IMR-90 (cell line): ENCODE measurements at regions not wholly inside any gene's neighbourhood (a gene's known extent, or its start where the extent isn't known, plus 50 kb on each side); places are given as distances from the start of the nearest gene placed in this dataset.

Source experiments
- ATAC-seq: fragments of 200-7000 bp; cut with Tn5 transposase; 2 replicates; pipeline ENCODE4 v1.9.1; 2020; ENCODE audit warnings: low read depth, mild to moderate bottlenecking, moderate library complexity
- BruUV-seq: library from RNA; stranded (reverse); fragments of 400-500 nt; replicated peaks from 2 replicates; lab custom pipeline; 2021; lab: Mats Ljungman, UMichigan
- CTCF ChIA-PET: fragments of 300-600 bp; formaldehyde crosslinking; extraction: SDS; loops from one replicate; lab custom pipeline; 2021; ENCODE audit warnings: antibody characterized with exemption; lab: Yijun Ruan, JAX
- POLR2A ChIA-PET: fragments of 300-600 bp; sonication (Branson Sonifier 250); formaldehyde crosslinking; loops from one replicate; lab custom pipeline; 2022; ENCODE audit warnings: antibody characterized with exemption; ENCODE audit not compliant: unreplicated experiment; lab: Charles Lee
- DNase-seq: peaks from one replicate; pipeline ENCODE4 v3.0.0; 2013
- H2AFZ ChIP-seq: replicated peaks from 2 replicates; pipeline ENCODE3; 2013; ENCODE audit warnings: low read length, mild to moderate bottlenecking; ENCODE audit not compliant: poor library complexity
- H2AK5ac ChIP-seq: 2 replicates; pipeline ENCODE4 v1.6.1; 2013; ENCODE audit warnings: low read depth, low read length, inconsistent platforms
- H2AK9ac ChIP-seq: replicated peaks from 2 replicates; pipeline ENCODE3; 2013; ENCODE audit warnings: mild to moderate bottlenecking, low read depth, low read length, moderate library complexity; ENCODE audit not compliant: poor library complexity
- H2BK120ac ChIP-seq: 2 replicates; pipeline ENCODE4 v1.6.1; 2013; ENCODE audit warnings: low read depth, low read length, inconsistent platforms
- H2BK15ac ChIP-seq: 3 replicates; pipeline ENCODE4 v1.6.1; 2013; ENCODE audit warnings: low read depth, low read length, inconsistent platforms
- H2BK20ac ChIP-seq: 2 replicates; pipeline ENCODE4 v1.6.1; 2013; ENCODE audit warnings: low read depth, mild to moderate bottlenecking, inconsistent platforms, low read length, moderate library complexity
- H2BK5ac ChIP-seq: 2 replicates; pipeline ENCODE4 v1.6.1; 2013; ENCODE audit warnings: mild to moderate bottlenecking, low read depth, low read length, inconsistent platforms; ENCODE audit not compliant: poor library complexity, severe bottlenecking
- H3K14ac ChIP-seq: replicated peaks from 2 replicates; pipeline ENCODE4 v1.6.1; 2013; ENCODE audit warnings: low read depth, low read length, inconsistent platforms
- H3K18ac ChIP-seq: 2 replicates; pipeline ENCODE4 v1.6.1; 2013; ENCODE audit warnings: low read depth, low read length, control low read depth
- H3K23ac ChIP-seq: 2 replicates; pipeline ENCODE4 v1.6.1; 2013; ENCODE audit warnings: low read depth, low read length, inconsistent platforms
- H3K27ac ChIP-seq: 2 replicates; pipeline ENCODE4 v1.5.1; 2013; ENCODE audit warnings: mild to moderate bottlenecking, control low read depth, low read length; ENCODE audit not compliant: insufficient read depth
- H3K27me3 ChIP-seq: 2 replicates; pipeline ENCODE4 v1.6.1; 2013; ENCODE audit warnings: low read length; ENCODE audit not compliant: control insufficient read depth, insufficient read depth
- H3K36me3 ChIP-seq: 2 replicates; pipeline ENCODE4 v1.6.1; 2013; ENCODE audit warnings: low read length, mixed read lengths; ENCODE audit not compliant: control insufficient read depth, insufficient read depth
- H3K4ac ChIP-seq: 2 replicates; pipeline ENCODE4 v1.6.1; 2013; ENCODE audit warnings: low read depth, low read length, inconsistent platforms
- H3K4me1 ChIP-seq: 2 replicates; pipeline ENCODE4 v1.6.1; 2013; ENCODE audit warnings: low read length, mixed read lengths; ENCODE audit not compliant: control insufficient read depth, insufficient read depth
- H3K4me2 ChIP-seq: 2 replicates; pipeline ENCODE4 v1.6.1; 2013; ENCODE audit warnings: low read depth, mild to moderate bottlenecking, control low read depth, low read length, moderate library complexity
- H3K4me3 ChIP-seq: 2 replicates; pipeline ENCODE4 v1.5.1; 2013; ENCODE audit warnings: low read depth, mild to moderate bottlenecking, control low read depth, low read length, moderate library complexity; ENCODE audit not compliant: insufficient read depth
- H3K56ac ChIP-seq: 2 replicates; pipeline ENCODE4 v1.6.1; 2013; ENCODE audit warnings: low read length, inconsistent platforms; ENCODE audit not compliant: insufficient read depth; ENCODE audit errors: extremely low read depth
- H3K79me1 ChIP-seq, 2 experiments: 2 replicates each; pipeline ENCODE4 v1.6.1; 2013; ENCODE audit warnings: low read length in 2 of 2, inconsistent platforms in 1 of 2, low read depth in 1 of 2
- H3K9ac ChIP-seq: 2 replicates; pipeline ENCODE4 v1.6.1; 2013; ENCODE audit warnings: low read depth, low read length, control low read depth
- H3K9me1 ChIP-seq: 2 replicates; pipeline ENCODE4 v1.6.1; 2013; ENCODE audit warnings: low read length, inconsistent platforms; ENCODE audit not compliant: insufficient read depth
- H3K9me3 ChIP-seq: 2 replicates; pipeline ENCODE4 v1.6.1; 2013; ENCODE audit warnings: low read length; ENCODE audit not compliant: control insufficient read depth, insufficient read depth
- H4K20me1 ChIP-seq: 2 replicates; pipeline ENCODE4 v1.6.1; 2013; ENCODE audit warnings: low read length, inconsistent platforms; ENCODE audit not compliant: insufficient read depth
- H4K5ac ChIP-seq: 2 replicates; pipeline ENCODE4 v1.6.1; 2013; ENCODE audit warnings: mild to moderate bottlenecking, low read depth, low read length, control low read depth
- H4K8ac ChIP-seq, 2 experiments: 2 replicates each; pipeline ENCODE4 v1.6.1; 2013; ENCODE audit warnings: low read depth in 2 of 2, low read length in 2 of 2, control low read depth in 1 of 2, inconsistent platforms in 1 of 2
- H4K91ac ChIP-seq: 2 replicates; pipeline ENCODE4 v1.6.1; 2013; ENCODE audit warnings: low read depth, low read length, inconsistent platforms; ENCODE audit not compliant: insufficient read depth
- CEBPB ChIP-seq: IDR thresholded peaks from 2 replicates; pipeline ENCODE4 v1.6.1; 2012; ENCODE audit warnings: low read depth, low read length, improper control_type of control experiment
- ELK1 ChIP-seq: fragments of 150-350 bp; IDR thresholded peaks from 2 replicates; pipeline ENCODE4 v1.6.1; 2016; ENCODE audit warnings: low read depth, mild to moderate bottlenecking, low read length, moderate library complexity, borderline replicate concordance
- MAFK ChIP-seq: IDR thresholded peaks from 2 replicates; pipeline ENCODE4 v1.6.1; 2012; ENCODE audit warnings: low read depth, low read length, improper control_type of control experiment
- POLR2A ChIP-seq: IDR thresholded peaks from 2 replicates; pipeline ENCODE4 v1.6.1; 2012; ENCODE audit warnings: mild to moderate bottlenecking, low read depth, low read length
- dilution Hi-C: fragments of 300-500 bp; cut with HindIII; formaldehyde crosslinking; loops from one replicate; pipeline ENCODE4 v1.14.3; 2018; ENCODE audit warnings: low sequenced_read_pairs; ENCODE audit not compliant: unreplicated experiment
- in situ Hi-C: fragments of 300-500 bp; cut with MboI; formaldehyde crosslinking; loops from 3 replicates; pipeline ENCODE4 v1.14.3; 2019; ENCODE audit warnings: low sequenced_read_pairs, inconsistent platforms, mixed read lengths
- intact Hi-C: fragments of 100-400 bp; cut with micrococcal nuclease; formaldehyde crosslinking; loops from 2 replicates; pipeline ENCODE4 v1.10.0; 2022

- POLR2A ChIA-PET = interaction anchor here (1.1 kb wide), 1 partner anchor 124 kb away, joined by 8 read pairs; no protein-coding TSS in a partner anchor
- no TSS peak for BruUV-seq
- peak overlapping the region; percentile 94 for H4K91ac ChIP-seq
- 0 out of 2 replicates have a peak overlapping the region, but pooled peaks have one; percentile 47 for H2AK5ac ChIP-seq
- H4K20me1 ChIP-seq = no peaks in the 10 kb centered on the region
- H2AK9ac ChIP-seq = no peak overlapping the region
- peaks cover 20% of the 10 kb centered on the region for H3K9me1 ChIP-seq
- H3K4me3 ChIP-seq = no peak overlapping the region
- H3K4ac ChIP-seq = peak overlapping the region; percentile 97; the same call in 1 of the 2 replicates
- CTCF ChIA-PET = interaction anchor here (0.6 to 0.8 kb wide), 3 partner anchors 104 to 649 kb away, joined by 3 to 4 read pairs (median 3); no protein-coding TSS in a partner anchor
- H3K23ac ChIP-seq = no peak overlapping the region
- dilution Hi-C loops = no loop called here
- peak overlapping the region; percentile 39 for H3K18ac ChIP-seq
- H4K5ac ChIP-seq = peak overlapping the region; percentile 97; the same call in 1 of the 2 replicates
- no peaks in the 10 kb centered on the region for H3K9me3 ChIP-seq
- DNase-seq (peak; percentile 42), ATAC-seq (no peak)
- no peak overlapping the region for H3K27ac ChIP-seq
- no peaks in the 10 kb centered on the region for H3K36me3 ChIP-seq
- H2BK120ac ChIP-seq = peak overlapping the region; percentile 98
- peak overlapping the region; percentile 6; the same call in 1 of the 2 replicates for H3K56ac ChIP-seq
- peaks cover 35% of the 10 kb centered on the region for H3K4me1 ChIP-seq
- peak overlapping the region; percentile 66 to 85; a peak in 3 of 4 replicates for H4K8ac ChIP-seq
- H3K9ac ChIP-seq = no peak overlapping the region
- H3K14ac ChIP-seq = peak overlapping the region; percentile 89; the same call in 1 of the 2 replicates
- TF ChIP-seq CEBPB (peak; percentile 48; the same call in 1 of the 2 replicates), ELK1 (no peak), MAFK (no peak), POLR2A (no peak)
- H2BK20ac ChIP-seq = peak overlapping the region; percentile 99
- intact Hi-C loops = no loop called here
- H2BK5ac ChIP-seq = peak overlapping the region; percentile 85
- in situ Hi-C loops = no loop called here
- H2AFZ ChIP-seq = no peak overlapping the region
- H3K4me2 ChIP-seq = no peak overlapping the region
- H3K27me3 ChIP-seq = no peaks in the 10 kb centered on the region
- H3K79me1 ChIP-seq = peaks cover 4 to 25% of the 10 kb centered on the region in 2 experiments; a peak in 3 of 4 replicates
- peak overlapping the region; percentile 96; the same call in 1 of the 3 replicates for H2BK15ac ChIP-seq
Observed at GRCh38 chr2:37794717-37795116, 123.3 kb upstream of the CDC42EP3 start.
